Stimulated activated CD8-positive, alpha-beta memory T cell treated with anti-CD3 and anti-CD28 coated beads, Interleukin-4, amount 100 ng/mL, for 48 hours (primary cell): ENCODE measurements at regions not wholly inside any gene's neighbourhood (a gene's known extent, or its start where the extent isn't known, plus 50 kb on each side); places are given as distances from the start of the nearest gene placed in this dataset.

Experiments used
- DNase-seq: peaks from one replicate; pipeline ENCODE4 v3.0.0-alpha.2; 2020

DNA sequence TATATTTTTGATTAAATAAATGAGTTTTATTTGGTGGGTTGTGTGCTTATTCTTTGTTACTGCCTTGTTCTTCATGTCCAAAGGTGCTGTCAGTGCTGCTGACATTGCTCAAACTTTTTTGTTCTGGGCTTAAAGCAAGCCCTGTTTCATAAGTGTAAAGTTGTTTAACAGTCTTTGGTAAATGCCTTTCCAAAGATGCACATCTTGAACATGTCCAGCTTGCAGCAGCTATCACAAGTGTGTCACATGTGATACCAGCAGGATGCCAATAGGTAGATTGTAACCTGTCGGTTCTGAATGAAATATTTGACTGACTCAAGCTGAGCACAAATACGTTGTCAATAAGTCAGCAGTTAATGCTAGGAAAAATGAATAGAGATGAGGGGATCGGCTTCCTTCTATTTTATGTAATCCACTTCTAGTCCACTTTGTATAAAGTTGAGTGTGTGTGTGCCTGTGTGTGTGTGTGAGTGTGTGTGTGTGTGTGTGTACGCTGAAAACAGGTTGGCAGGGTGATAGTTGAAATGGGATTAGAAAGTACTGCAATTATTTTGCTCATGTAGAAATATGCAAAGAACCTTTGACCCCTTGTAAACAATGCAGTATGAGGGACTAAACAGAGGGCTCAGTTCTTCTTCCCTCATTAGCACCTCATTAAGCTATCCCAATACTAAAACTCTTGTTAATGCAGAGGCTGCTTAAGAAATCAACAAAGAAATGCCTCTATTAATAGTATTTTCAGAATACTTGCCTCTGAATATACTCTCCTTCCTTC is 986.5 kb downstream of the TUSC7 start:
- DNase-seq: no peak

DNA sequence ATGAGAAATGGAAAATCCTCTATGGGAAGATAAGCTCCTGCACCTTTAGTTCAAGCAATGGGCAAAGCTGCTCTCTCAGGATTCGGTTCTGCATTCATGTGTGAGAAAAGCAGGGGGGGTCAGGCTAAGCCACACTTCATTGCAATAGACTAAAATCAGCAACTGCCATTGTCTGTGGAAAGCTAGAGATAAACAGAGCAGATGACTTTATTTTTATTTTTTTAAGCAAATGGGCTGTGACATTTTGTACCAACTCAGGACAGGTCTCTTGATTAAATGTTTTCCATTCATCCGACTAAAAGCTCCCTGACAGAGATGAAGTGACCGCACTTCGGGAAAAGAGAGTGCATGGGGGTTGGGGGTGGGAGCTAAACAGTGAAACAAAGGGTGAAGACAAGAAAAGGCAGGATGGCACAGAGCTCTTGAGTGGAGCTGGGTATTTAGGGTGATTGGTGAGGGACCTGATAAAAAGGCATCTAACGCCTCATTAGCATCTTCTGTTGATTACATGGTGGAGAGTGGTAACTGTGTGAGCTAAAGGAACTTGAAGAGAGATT is 987.4 kb downstream of the TUSC7 start:
- DNase-seq: no peak

DNA sequence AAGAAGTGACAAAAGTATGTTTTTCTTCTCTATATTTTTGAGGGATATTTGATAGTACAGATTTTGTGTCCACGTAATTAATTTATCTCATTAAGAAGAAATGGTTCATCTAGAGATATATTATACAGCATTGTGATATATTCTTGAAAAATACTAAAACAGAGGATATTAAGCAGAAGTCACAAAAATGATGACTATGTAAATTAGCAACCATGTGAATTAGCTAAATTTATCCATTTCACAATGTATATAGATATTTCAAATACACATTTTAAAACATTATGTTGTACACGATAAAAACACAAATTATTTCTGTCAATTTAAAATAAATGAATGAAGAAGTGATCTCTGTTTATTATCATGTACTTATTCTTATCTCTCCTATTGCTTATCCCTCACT is 989.5 kb downstream of the TUSC7 start:
- DNase-seq: no peak

DNA sequence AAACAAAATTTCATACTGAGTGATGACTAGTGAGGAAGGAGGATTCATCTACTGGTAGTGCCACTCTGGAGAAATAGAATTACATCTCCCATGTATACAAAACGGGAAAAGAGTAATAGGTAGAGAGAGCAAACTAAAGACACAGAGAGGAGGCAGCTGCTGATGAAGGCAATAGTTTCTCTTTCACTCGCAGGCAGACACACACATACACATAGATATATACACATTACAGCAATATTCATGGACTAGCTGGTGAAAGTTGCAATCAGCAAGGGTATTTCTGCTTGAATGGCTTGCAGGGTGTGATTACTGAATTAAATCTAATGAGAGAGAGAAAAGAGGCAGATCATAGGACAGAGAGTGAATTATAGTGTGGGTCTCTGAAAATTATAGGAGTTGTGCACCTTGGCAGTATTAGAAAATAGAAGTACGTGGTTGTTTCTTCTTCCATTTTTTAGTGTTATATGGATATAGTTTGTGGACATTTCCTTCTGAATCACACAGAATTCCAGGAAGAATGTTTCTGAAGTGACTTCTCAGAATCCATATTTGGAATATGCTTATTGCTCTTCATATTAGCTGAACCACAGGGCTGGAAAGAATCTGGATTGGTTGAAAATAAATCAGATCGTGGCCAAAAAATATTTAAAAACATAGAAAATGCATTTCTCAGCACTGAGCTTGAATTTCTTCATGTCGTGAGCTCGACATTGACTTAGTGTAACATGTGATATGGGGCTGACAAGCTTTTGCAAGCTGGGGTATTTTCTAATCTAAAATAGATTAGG is 991.2 kb downstream of the TUSC7 start:
- DNase-seq: no peak

DNA sequence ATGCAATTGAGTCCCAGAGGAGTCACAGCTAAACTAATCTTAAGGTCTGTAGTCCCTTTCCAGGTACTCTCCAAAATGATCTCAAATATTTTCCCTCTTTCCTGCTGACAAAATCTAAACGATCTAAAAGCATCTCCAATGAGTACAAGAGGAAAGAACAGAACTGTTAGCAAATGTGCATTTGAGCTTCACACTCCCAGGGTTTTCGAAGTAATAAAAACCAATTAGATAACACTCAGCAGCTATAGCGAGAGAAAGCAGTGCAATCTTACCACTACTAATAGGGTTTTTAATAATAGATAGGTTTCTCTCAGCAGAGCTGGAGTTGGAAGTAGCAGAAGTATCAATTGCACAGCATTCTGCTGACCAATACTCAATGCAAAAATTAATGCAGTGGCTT is 995.4 kb downstream of the TUSC7 start:
- DNase-seq: no peak

DNA sequence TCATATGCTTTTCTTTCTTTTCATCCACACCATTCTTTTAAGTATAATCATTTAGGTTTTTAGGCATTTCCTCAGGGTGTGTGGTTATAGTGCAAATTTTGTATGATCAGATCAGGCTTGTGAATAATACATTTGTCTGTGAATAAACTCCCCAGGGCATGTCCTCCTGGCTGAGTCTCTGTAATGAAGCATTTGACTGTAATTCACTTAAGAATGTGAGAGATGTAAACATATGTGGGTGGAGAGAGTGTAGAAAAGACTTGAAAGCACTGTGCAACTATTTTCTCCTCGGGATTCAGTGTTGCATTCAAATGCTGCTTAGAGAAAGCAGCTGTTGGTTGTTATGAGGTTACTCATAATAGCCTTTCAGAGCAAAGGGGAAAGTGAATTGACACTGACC is 996.5 kb downstream of the TUSC7 start:
- no peak for DNase-seq

DNA sequence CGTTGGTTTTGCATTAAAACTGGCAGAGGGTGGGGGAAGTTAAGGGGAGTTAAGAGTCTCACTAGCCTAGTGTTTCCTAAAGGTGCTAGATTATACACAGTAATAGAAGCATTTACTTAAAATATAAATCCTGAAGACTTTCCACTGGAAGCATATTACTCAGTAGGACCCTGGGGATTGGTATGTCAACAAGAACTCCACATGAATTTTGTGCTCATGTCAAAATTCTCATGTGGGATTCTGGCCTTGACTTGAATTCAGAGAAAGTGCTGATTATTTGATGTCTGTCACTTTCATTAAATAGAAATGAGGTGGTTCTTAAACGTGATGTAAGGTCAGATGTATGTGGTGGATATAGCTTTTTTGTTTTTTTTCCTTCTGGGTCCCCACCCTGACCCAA is 997.2 kb downstream of the TUSC7 start:
- DNase-seq: no peak

DNA sequence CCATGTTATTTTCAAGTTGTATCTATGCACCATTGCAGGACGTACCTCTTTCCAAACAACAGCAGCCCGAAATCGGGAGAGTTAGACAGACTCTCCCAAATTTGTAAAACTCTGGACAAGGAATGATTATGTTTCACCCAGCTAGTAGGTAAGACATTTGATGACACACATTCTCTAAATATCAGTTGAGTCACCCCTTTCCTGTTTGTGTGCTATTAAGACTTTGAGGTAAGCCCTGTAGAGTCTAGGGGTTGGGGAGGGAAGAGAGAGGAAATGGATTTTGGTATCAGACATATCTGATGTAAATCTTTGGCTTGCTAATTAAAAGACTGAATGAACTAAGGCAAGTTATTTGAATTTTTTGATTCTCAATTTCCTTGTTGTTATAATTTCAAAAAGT is 999.0 kb downstream of the TUSC7 start:
- DNase-seq: no peak

DNA sequence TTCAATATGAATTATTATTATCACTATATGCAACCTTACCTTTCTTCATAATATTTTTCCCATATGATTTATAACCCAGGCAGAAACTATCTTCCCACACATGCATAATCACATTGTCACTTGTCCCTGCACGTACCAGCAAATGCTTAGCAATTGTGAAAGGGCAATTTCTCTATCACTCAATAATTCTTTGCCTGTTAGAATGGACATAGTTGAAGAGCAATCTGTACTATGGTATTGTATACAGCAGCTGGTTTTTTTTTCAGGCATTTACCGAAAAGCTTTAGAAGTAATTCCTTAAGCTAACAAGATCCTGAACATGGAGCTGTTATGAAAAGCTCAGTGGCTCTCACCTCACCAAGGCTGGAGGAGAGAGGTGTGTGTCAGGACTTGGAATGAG is 999.5 kb downstream of the TUSC7 start:
- no peak for DNase-seq

DNA sequence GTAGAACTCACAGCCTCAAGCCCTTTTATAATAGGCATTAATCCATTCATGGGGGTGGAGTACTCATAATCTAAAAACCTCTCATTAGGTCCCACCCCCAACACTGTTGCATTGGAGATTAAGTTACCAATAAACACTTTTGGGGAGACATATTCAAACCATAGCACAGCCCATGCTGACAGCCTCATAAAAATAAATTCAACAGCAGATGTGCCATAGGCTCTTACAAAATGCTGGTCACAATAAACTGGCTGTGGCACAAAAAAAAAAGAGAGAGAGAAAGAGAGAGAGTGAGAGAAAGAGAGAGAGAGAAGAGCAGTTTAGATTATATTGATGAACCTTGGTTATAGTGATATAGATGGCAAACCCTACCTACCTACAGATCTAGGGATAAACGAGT is 1000.9 kb downstream of the TUSC7 start:
- DNase-seq: no peak

DNA sequence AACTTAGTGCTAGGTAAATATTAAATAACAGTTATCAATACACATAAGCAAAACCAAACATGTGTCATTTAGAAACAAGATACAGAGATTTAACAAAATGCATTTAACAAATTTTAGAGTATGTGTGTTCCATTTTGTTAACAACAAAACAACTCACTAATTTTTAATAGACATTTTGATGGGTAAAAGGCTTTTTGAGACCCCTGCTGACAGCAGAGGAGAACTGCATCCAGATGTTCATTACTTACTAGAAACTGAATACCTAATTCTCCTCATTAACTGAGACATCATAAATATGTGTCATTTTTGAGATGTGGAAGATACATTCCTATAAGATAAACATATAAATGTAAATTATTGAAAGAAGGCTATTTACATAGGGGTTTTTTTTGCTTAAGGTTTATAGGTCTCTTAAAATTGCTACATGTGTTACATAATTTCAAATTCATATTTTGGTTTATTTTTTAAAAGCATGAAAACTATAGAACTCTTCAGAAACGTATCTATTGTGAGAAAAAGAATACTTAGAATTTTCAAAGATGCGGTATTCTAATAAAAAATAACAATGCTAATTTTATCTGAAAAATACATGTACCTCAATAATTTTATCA is 1009.8 kb downstream of the TUSC7 start:
- no peak for DNase-seq

DNA sequence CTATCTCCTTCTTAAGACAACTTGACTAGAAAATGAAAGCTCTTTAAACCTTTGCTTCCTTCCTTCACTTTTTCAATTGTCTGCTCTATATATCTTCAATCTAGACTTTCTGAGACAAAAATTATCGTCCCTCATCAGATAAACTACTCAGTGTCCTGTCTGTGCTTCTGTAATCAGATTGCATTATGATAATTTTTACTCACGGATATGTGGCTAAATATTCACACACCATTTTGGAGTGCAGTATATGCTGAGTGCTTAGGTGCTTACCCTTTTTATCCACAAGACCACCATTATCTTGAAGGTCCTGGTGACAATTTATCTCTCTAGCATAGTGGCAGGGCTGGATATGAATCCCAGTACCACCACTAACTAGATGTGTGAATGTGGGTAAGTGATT is 1012.3 kb downstream of the TUSC7 start:
- DNase-seq: no peak

DNA sequence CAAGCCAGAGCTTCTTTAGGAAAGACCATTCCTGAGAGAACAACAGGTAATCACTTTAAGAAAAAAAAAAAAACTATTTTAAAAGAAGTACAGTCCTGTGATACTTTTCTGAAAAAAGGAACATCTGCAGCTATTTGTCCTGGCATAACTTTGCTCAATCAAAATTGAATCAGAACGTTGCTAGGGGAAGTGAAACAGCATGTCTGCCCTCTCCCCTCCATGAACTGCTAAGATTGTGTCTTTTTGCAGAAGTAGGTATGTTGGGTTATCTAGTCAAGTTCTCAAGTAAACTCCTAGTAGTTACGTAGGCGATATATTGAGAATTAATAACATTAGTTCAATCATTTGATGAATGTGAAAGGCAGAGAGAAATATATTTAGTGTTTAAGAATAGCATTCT is 1013.3 kb downstream of the TUSC7 start:
- DNase-seq: no peak

DNA sequence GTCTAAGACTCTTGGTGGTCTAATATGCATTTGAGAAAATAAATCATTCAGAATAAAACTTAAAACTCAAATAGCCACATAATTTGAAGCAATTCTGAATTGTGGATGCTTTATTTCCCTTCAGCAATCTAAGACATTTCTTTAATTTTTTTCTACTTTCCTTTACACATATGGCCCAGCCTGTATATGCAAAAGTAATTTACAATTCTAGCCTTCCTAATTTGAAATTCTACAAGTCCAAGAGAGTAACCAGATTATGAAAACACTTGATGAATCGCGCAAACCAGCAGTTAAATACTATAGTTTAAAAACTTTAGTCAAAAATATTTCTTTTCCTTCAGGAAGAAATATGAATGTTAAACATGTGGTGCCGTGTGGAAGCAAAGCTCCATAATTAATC is 1014.2 kb downstream of the TUSC7 start:
- DNase-seq: no peak

DNA sequence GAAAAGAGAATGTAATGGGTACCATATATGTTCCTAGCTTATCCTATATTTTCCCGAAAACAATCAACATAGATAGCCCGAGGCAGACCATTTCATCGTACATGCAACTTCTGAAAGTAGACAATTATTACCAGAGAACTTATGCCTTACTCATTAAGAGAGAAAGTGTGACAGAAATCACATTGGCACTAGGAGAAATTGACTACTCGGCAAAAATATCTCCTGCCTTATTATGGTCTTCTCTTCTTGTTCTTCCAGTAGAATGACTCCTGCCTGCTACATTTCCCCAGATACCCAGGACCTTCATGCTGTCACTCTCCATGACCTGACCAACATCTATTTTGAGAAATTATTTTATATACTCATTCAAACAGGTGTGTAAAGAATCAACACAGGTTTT is 1015.7 kb downstream of the TUSC7 start:
- DNase-seq: no peak

DNA sequence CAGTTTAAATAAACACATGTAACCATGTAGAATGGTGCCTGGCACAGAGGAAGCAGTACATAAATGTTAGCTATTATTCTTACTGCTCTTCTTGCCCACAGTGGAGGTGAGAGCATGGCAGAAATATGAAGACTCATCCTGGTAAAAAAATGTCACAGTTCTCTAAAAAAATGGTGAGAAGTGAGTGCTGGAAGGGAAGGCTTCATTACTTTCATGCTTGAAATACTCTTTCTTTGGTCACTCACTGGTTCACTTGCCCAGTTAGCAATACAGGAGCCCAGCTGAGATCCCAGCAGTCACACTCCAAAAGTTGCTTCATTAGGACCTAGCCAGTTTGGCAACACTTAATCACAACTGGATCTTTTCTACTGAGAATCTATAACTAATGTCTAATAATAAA is 1017.2 kb downstream of the TUSC7 start:
- DNase-seq: no peak

DNA sequence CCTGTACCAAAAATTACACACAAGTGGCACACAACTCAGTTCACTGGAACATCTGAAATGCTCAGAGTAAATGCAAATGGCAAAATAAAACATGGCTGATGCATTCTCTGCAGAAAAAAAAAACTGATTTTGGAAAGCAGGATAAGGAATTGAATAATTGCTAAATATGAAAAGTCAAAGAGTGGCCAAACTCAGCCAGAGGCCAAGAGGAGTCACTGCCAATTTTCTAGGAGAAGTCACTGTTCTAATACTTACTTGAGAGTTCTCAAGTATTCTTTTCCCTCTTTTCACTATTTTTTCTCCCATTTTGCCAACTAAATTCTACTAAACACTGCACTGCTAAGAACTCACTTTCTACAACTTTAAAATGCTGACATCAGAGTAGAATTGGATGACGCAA is 1018.6 kb downstream of the TUSC7 start:
- no peak for DNase-seq

DNA sequence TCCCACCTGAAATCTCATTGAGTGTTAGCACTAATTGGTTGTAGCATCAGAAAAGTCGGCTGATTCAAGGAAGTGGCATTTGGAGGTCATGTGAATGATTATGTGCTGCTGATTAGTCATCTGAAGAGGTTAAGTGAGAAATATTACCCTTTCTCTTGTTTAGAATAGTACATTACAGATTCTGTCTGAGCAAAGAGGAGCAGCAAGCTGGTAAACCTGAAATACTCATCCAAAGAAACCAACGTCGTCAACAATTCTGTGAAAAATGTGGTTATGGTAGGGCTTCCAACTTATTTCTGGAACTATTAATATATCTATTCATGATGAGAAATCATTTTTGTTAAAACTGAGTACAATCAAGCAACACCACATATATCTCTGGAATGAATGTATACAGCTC is 1024.9 kb downstream of the TUSC7 start:
- no peak for DNase-seq

DNA sequence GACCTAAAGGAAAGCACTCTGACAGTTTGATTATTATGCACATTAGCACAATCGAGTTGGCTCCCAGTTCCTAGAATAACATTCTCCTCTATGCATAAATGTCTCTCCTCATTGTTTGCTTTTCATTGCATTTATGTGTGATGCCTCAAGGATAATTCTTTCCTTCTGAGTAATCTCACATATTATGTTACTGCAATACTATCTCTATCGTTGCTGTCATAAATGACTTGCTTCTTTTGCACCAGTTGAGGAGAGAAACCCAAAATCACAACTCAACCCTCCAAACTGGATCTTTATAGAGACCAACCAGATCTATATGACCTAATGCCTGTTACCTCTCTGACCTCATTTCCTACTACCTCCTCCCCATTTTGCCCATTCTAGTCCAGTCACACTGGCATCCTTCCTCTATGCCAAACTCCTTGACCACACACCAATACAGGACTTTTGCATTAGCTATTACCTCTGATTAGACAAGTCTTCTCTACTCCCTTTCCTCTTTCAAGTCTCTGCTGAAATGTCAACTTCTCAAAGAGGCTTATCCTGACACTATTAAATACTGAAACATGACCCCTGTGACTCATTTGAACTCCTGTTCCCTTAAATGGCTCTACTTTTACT is 1026.0 kb downstream of the TUSC7 start:
- DNase-seq: no peak

DNA sequence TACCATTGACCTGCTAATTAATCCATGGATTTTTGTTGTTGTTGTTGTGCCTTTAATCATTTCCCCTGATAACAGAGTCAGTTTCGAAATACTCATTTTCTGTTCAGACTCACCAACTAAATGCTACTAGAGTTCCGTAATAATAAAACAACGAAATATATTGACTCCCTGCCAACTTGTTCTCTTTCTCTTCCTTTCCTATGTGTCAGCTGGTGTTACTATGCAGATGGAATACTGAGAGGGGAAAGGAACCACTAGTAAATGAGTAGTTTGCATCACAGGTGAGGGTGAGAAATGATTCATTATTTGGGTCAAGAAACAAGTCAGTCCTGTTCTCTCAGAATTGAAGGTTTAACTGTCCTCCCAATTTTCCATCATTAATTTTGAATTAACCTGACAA is 1027.3 kb downstream of the TUSC7 start:
- no peak for DNase-seq

DNA sequence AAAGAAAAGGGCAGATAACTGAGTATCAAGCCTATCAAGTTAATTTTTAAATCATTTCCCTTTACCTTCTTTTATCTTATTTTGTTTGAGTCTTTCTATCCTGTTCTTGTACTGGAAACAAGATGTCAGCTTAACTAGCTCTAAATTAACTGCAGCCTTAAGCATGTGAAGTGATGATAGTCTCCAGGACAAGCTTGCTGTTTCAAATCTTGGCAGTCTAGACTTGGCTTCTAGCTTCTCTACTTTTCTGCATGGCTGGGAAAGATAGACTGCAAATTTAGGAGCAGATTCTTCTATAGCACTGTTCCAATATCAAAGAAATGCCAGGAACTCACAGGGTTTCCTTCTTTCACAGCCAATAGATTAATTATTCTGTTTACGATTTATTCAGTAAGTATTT is 1034.4 kb downstream of the TUSC7 start:
- no peak for DNase-seq

DNA sequence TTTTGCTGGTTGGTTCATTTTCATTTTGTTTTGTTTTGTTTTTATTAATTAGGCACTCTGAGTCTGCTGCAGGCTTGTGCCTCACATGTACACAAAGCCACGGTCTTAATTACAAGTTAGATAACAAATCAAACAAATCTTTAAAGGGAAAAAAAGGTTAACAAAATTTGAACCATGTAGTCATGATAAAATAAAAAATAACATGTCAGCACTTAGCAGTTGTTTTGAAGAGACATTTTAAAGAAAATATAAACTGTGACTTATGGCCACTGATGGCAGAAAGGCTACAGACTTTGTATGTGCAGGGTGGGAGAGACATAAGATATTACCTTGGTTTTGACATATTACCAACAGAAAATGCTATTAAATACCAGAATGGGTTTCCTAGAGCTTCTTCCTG is 1035.4 kb downstream of the TUSC7 start:
- no peak for DNase-seq

DNA sequence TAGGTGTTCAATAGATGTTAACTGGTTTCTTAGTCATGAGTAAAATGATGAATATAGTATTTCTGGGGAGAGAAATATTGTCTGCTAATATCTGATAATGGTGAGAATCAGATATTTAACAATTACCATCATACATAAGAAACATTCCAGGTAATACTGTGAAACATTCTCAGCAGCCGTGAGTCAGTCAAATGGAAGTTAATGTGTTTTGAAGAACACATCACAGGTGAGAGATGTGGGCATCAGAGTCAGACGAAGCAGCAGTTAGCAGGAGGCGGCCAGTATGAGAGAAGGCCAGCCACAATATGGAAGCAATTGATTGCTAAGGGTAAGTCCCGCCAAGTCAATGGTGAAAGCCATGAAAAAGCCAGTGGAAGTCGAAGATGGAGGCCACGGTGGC is 1035.9 kb downstream of the TUSC7 start:
- DNase-seq: no peak

DNA sequence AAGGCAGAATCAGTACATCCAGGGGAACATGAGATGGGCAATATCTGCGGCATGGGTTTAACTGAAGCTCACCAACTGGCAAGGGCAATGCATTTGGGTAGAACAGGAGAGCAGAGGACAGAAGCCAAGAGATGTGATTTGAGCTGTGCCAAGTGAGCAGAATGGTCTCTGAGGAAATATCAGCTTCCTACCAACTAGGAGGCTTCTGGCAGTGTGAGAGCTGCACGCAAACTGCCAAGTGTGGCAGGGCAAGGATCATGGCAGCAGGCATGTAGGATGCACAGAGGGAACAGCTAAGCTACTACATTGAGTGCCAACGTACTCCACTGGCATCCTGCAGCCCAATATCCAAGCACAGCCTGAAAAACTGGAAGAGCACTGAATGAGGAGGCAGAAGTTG is 1036.5 kb downstream of the TUSC7 start:
- DNase-seq: no peak
